ENCODE measurements at regions not wholly inside any gene's neighbourhood (a gene's known extent, or its start where the extent isn't known, plus 50 kb on each side); places are given as distances from the start of the nearest gene placed in this dataset.

- no peak overlapping the region for H3K4me3 ChIP-seq (ENCODE audit: control insufficient read depth, low read depth, low read length)
- no peak for TF ChIP-seq CTCF (conservative IDR thresholded peaks at IDR 0.05; ENCODE audit: control insufficient read depth, insufficient read depth, low read depth, low read length)
- DNase-seq (ENCODE audit: low read depth) = no peak
Measured at GRCh38 chr16:63684149-63685101, 1437.4 kb downstream of the CDH11 start.

GRCh38 chr16:63682844-63683243 lies 1439.0 kb downstream of the CDH11 start:
- no peak for DNase-seq (ENCODE audit: low read depth)
- no peak overlapping the region for H3K4me3 ChIP-seq (ENCODE audit: control insufficient read depth, low read depth, low read length)
- TF ChIP-seq CTCF (conservative IDR thresholded peaks at IDR 0.05; ENCODE audit: control insufficient read depth, insufficient read depth, low read depth, low read length) = no peak

- no peak for TF ChIP-seq CTCF (conservative IDR thresholded peaks at IDR 0.05; ENCODE audit: control insufficient read depth, insufficient read depth, low read depth, low read length)
- DNase-seq (ENCODE audit: low read depth) = no peak
- H3K4me3 ChIP-seq (ENCODE audit: control insufficient read depth, low read depth, low read length) = no peak overlapping the region
Measured at GRCh38 chr16:63672493-63672892, 1449.4 kb downstream of the CDH11 start.

- DNase-seq (ENCODE audit: low read depth) = no peak
- no peak for TF ChIP-seq CTCF (conservative IDR thresholded peaks at IDR 0.05; ENCODE audit: control insufficient read depth, insufficient read depth, low read depth, low read length)
- H3K4me3 ChIP-seq (ENCODE audit: control insufficient read depth, low read depth, low read length) = no peak overlapping the region
Measured at GRCh38 chr16:63663155-63663554, 1458.7 kb downstream of the CDH11 start.

- H3K4me3 ChIP-seq (ENCODE audit: control insufficient read depth, low read depth, low read length) = no peak overlapping the region
- DNase-seq (ENCODE audit: low read depth) = no peak
- no peak for TF ChIP-seq CTCF (conservative IDR thresholded peaks at IDR 0.05; ENCODE audit: control insufficient read depth, insufficient read depth, low read depth, low read length)
Measured at GRCh38 chr16:63655846-63656245, 1466.0 kb downstream of the CDH11 start.

- no peak overlapping the region for H3K4me3 ChIP-seq (ENCODE audit: control insufficient read depth, low read depth, low read length)
- no peak for TF ChIP-seq CTCF (conservative IDR thresholded peaks at IDR 0.05; ENCODE audit: control insufficient read depth, insufficient read depth, low read depth, low read length)
- DNase-seq (ENCODE audit: low read depth) = no peak
Measured at GRCh38 chr16:63653044-63653839, 1468.6 kb downstream of the CDH11 start.
